PFSK-1 (cell line): ENCODE measurements at regions not wholly inside any gene's neighbourhood (a gene's known extent, or its start where the extent isn't known, plus 50 kb on each side); places are given as distances from the start of the nearest gene placed in this dataset.

Experiments
- POLR2AphosphoS5 ChIP-seq: IDR thresholded peaks from 2 replicates; pipeline ENCODE4 v1.6.1; 2012; ENCODE audit warnings: low read depth, mild to moderate bottlenecking, control low read depth, low read length, moderate library complexity
- SIN3A ChIP-seq: IDR thresholded peaks from 2 replicates; pipeline ENCODE4 v1.6.1; 2012; ENCODE audit warnings: mild to moderate bottlenecking, low read length, moderate library complexity, borderline replicate concordance; ENCODE audit not compliant: insufficient read depth

DNA sequence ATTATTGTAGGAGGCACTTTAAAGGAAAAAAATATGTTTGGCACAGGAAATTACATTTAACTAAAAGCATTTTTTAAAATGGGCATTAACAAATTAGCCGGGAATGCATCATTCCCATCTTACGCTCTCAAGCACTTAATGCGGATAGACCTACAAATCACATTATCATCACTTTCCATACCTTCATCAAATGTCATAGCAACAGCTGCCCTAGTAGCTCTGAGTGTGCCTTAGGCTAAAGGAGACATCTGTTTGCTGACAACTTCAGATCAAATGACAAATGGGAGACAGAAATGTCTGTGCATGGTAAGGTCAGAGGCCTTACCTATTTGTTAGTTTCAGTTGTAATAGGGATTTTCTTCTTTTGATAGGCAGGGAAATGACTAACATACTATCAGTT, 773.2 kb upstream of the SLC10A2 start:
- no peak for TF ChIP-seq SIN3A
- no peak for TF ChIP-seq POLR2AphosphoS5
